ENCODE measurements at regions not wholly inside any gene's neighbourhood (a gene's known extent, or its start where the extent isn't known, plus 50 kb on each side); places are given as distances from the start of the nearest gene placed in this dataset.

GRCh38 chrX:114134465-114134864 lies 449.4 kb upstream of the HTR2C start:
- POLR2A ChIA-PET = no interaction called here
- Histone ChIP-seq H3K27me3 (ENCODE audit: control insufficient read depth, insufficient read depth, low read length) (no peaks in the 10 kb centered on the region), H3K36me3 (ENCODE audit: control insufficient read depth, insufficient read depth, low read length) (no peaks in the 10 kb centered on the region), H3K4me3 (ENCODE audit: low read depth, low read length) (no peak overlapping the region)
- no peak for DNase-seq (ENCODE audit: low read depth)
- no peak for TF ChIP-seq CTCF (IDR thresholded peaks at IDR 0.05; ENCODE audit: insufficient read depth, low read depth, low read length)
- CTCF ChIA-PET = no interaction called here

- POLR2A ChIA-PET = no interaction called here
- TF ChIP-seq CTCF (IDR thresholded peaks at IDR 0.05; ENCODE audit: insufficient read depth, low read depth, low read length) = no peak
- H3K27me3 ChIP-seq (ENCODE audit: control insufficient read depth, insufficient read depth, low read length) = no peaks in the 10 kb centered on the region
- no peaks in the 10 kb centered on the region for H3K36me3 ChIP-seq (ENCODE audit: control insufficient read depth, insufficient read depth, low read length)
- CTCF ChIA-PET = no interaction called here
- DNase-seq (ENCODE audit: low read depth) = no peak
- H3K4me3 ChIP-seq (ENCODE audit: low read depth, low read length) = no peak overlapping the region
Observed at GRCh38 chrX:114127411-114128025, 456.4 kb upstream of the HTR2C start.

GRCh38 chrX:114127005-114127404 lies 456.9 kb upstream of the HTR2C start:
- no peaks in the 10 kb centered on the region for H3K36me3 ChIP-seq (ENCODE audit: control insufficient read depth, insufficient read depth, low read length)
- H3K27me3 ChIP-seq (ENCODE audit: control insufficient read depth, insufficient read depth, low read length) = no peaks in the 10 kb centered on the region
- no peak overlapping the region for H3K4me3 ChIP-seq (ENCODE audit: low read depth, low read length)
- DNase-seq (ENCODE audit: low read depth) = no peak
- TF ChIP-seq CTCF (IDR thresholded peaks at IDR 0.05; ENCODE audit: insufficient read depth, low read depth, low read length) = no peak
- POLR2A ChIA-PET = no interaction called here
- CTCF ChIA-PET = no interaction called here

GRCh38 chrX:114101081-114101480 lies 482.8 kb upstream of the HTR2C start:
- H3K36me3 ChIP-seq (ENCODE audit: control insufficient read depth, insufficient read depth, low read length) = no peaks in the 10 kb centered on the region
- H3K4me3 ChIP-seq (ENCODE audit: low read depth, low read length) = no peak overlapping the region
- ChIA-PET POLR2A (no interaction called here), CTCF (no interaction called here)
- DNase-seq (ENCODE audit: low read depth) = no peak
- no peaks in the 10 kb centered on the region for H3K27me3 ChIP-seq (ENCODE audit: control insufficient read depth, insufficient read depth, low read length)
- TF ChIP-seq CTCF (IDR thresholded peaks at IDR 0.05; ENCODE audit: insufficient read depth, low read depth, low read length) = no peak

GRCh38 chrX:114097866-114098265 lies 486.0 kb upstream of the HTR2C start:
- DNase-seq (ENCODE audit: low read depth) = no peak
- ChIA-PET CTCF (no interaction called here), POLR2A (no interaction called here)
- no peaks in the 10 kb centered on the region for H3K27me3 ChIP-seq (ENCODE audit: control insufficient read depth, insufficient read depth, low read length)
- no peak overlapping the region for H3K4me3 ChIP-seq (ENCODE audit: low read depth, low read length)
- no peaks in the 10 kb centered on the region for H3K36me3 ChIP-seq (ENCODE audit: control insufficient read depth, insufficient read depth, low read length)
- TF ChIP-seq CTCF (IDR thresholded peaks at IDR 0.05; ENCODE audit: insufficient read depth, low read depth, low read length) = no peak
